RWPE2 (cell line): ENCODE measurements at regions not wholly inside any gene's neighbourhood (a gene's known extent, or its start where the extent isn't known, plus 50 kb on each side); places are given as distances from the start of the nearest gene placed in this dataset.

Source experiments
- ATAC-seq: fragments of 200-7000 bp; cut with Tn5 transposase; 3 replicates; pipeline ENCODE4 v1.9.1; 2021; ENCODE audit warnings: low read depth
- DNase-seq: peaks from one replicate; pipeline ENCODE4 v3.0.0-alpha.2; 2020; ENCODE audit warnings: low spot score
- H3K27ac ChIP-seq: fragments of 450-650 bp; 2 replicates; pipeline ENCODE4 v1.5.1; 2017; ENCODE audit warnings: mild to moderate bottlenecking; ENCODE audit not compliant: poor library complexity, severe bottlenecking
- H3K27me3 ChIP-seq: fragments of 250-450 bp; sonication (Bioruptor Pico); 2 replicates; pipeline ENCODE4 v1.5.1; 2021; ENCODE audit warnings: mild to moderate bottlenecking, moderate library complexity; ENCODE audit not compliant: insufficient read depth, poor library complexity, severe bottlenecking
- H3K36me3 ChIP-seq: fragments of 250-450 bp; sonication (Bioruptor Pico); 2 replicates; pipeline ENCODE4 v1.5.1; 2020; ENCODE audit warnings: low read depth, mild to moderate bottlenecking, moderate library complexity
- H3K4me1 ChIP-seq: fragments of 250-450 bp; sonication (Bioruptor Pico); 2 replicates; pipeline ENCODE4 v1.5.1; 2021; ENCODE audit warnings: mild to moderate bottlenecking, moderate library complexity; ENCODE audit not compliant: insufficient read depth, poor library complexity, severe bottlenecking
- H3K4me3 ChIP-seq: fragments of 250-450 bp; sonication (Bioruptor Pico); 2 replicates; pipeline ENCODE4 v1.5.1; 2021; ENCODE audit warnings: mild to moderate bottlenecking, moderate library complexity; ENCODE audit not compliant: severe bottlenecking
- H3K9me3 ChIP-seq: fragments of 250-450 bp; sonication (Bioruptor Pico); 2 replicates; pipeline ENCODE4 v1.5.1; 2021; ENCODE audit warnings: mild to moderate bottlenecking, moderate library complexity; ENCODE audit not compliant: severe bottlenecking
- CTCF ChIP-seq: fragments of 450-650 bp; IDR thresholded peaks from one replicate; pipeline ENCODE4 v1.5.1; 2017; ENCODE audit warnings: mild to moderate bottlenecking, moderate library complexity; ENCODE audit not compliant: poor library complexity, severe bottlenecking

DNA sequence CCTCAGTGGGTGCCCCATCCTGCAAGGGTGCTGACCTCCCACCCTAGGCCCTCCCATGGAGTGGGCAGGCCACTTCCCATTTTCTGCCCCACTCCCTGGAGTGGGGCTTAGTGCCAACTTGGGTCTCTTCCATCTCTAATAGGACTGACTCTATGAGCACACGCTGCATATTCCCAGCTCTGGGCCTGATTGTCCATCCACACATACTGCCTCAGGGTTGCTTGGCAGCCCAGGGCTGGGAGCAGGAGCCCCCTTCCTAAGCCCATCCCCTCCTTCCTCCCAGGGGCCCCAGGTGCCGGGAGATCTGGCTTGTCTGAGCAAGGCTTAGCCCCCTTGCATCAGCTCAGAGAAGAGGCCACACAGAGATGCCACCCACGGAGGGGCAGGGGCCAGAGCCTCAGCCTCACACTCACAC is 55.1 kb downstream of the PJA1 start:
- DNase-seq (no peak), ATAC-seq (no peak; the same call in 2 of the 3 replicates)
- no peak overlapping the region for H3K4me3 ChIP-seq
- TF ChIP-seq CTCF: no peak
- H3K27me3 ChIP-seq: no peaks in the 10 kb centered on the region
- H3K9me3 ChIP-seq: no peaks in the 10 kb centered on the region
- H3K4me1 ChIP-seq: peaks cover 11% of the 10 kb centered on the region
- peak overlapping the region; percentile 19 for H3K27ac ChIP-seq
- no peaks in the 10 kb centered on the region for H3K36me3 ChIP-seq

DNA sequence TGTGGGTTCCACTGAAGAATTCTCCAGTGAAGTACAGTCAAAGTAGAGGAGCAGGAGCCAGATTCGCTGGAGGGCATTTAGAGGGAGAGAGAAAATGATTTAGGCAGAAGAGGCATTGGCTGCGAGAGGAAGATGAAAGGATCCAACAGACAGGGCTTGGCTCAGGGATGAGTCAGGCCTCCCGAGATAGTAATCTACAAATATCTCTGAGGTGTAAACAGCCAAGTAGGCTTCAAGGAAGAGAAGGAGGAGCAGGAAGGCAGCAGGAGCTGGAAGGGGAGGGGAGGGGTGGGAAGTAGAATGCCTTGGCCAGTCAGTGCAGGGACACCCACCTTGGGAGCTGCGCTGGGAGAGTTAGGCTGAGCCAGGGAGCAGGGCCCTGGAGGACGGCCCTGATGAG is 55.5 kb downstream of the PJA1 start:
- H3K4me1 ChIP-seq: peaks cover 11% of the 10 kb centered on the region
- TF ChIP-seq CTCF: no peak
- DNase-seq: peak; percentile 69
- peak; percentile 95 for ATAC-seq
- H3K27ac ChIP-seq: peak overlapping the region; percentile 19
- no peaks in the 10 kb centered on the region for H3K27me3 ChIP-seq
- H3K4me3 ChIP-seq: no peak overlapping the region
- H3K9me3 ChIP-seq: no peaks in the 10 kb centered on the region
- no peaks in the 10 kb centered on the region for H3K36me3 ChIP-seq

GRCh38 chrX:69109036-69109663 is 56.1 kb downstream of the PJA1 start:
- Histone ChIP-seq H3K36me3 (no peaks in the 10 kb centered on the region), H3K4me1 (peaks cover 11% of the 10 kb centered on the region), H3K9me3 (no peaks in the 10 kb centered on the region), H3K27me3 (no peaks in the 10 kb centered on the region), H3K27ac (peak overlapping the region; percentile 19), H3K4me3 (no peak overlapping the region)
- ATAC-seq: no peak
- TF ChIP-seq CTCF: no peak
- DNase-seq: no peak

DNA sequence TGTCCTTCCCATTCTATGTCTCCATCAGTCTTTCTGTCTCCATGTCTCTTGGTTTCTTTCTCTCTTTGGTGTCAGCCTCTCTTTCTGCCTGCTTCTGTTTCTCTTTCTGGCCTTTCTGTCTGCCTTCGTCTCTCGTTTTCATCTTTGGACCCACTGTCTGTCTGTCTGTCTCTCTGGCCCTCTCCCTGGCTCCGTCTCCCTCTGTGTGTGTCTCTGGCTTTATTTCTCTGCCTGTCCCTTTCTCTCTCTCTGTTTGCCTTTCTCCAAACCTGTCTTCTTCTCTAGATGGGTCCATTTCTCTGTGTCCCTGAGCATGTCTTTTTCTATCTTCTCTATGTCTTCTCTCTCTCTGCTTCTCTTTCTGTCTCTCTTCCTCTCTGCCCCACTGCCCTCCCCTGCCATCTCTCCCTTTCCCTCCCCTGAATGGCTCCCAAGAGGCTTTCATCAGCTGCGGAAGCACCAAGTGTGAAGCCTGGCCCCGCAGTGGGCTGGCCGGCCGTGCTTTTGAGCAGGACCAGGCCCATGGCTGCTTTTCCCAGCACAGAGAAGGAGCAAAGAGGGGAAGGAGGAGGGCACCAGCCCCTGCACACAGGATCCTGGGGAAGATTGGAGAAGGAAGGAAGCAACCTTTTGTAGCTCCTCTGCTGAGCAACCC is 57.4 kb downstream of the PJA1 start:
- Histone ChIP-seq H3K27ac (no peak overlapping the region), H3K4me3 (no peak overlapping the region), H3K9me3 (no peaks in the 10 kb centered on the region), H3K4me1 (peaks cover 11% of the 10 kb centered on the region), H3K36me3 (no peaks in the 10 kb centered on the region), H3K27me3 (no peaks in the 10 kb centered on the region)
- no peak for TF ChIP-seq CTCF
- no peak for DNase-seq
- ATAC-seq: no peak

GRCh38 chrX:69107231-69107739 is 58.0 kb downstream of the PJA1 start:
- Histone ChIP-seq H3K4me3 (no peak overlapping the region), H3K9me3 (no peaks in the 10 kb centered on the region), H3K4me1 (peaks cover 11% of the 10 kb centered on the region), H3K36me3 (no peaks in the 10 kb centered on the region), H3K27ac (no peak overlapping the region), H3K27me3 (no peaks in the 10 kb centered on the region)
- DNase-seq: no peak
- no peak for ATAC-seq
- no peak for TF ChIP-seq CTCF
